ENCODE measurements at regions not wholly inside any gene's neighbourhood (a gene's known extent, or its start where the extent isn't known, plus 50 kb on each side); places are given as distances from the start of the nearest gene placed in this dataset.

- H3K4me3 ChIP-seq (ENCODE audit: low read depth, low read length), result no peak overlapping the region
- TF ChIP-seq, protein P1, sequence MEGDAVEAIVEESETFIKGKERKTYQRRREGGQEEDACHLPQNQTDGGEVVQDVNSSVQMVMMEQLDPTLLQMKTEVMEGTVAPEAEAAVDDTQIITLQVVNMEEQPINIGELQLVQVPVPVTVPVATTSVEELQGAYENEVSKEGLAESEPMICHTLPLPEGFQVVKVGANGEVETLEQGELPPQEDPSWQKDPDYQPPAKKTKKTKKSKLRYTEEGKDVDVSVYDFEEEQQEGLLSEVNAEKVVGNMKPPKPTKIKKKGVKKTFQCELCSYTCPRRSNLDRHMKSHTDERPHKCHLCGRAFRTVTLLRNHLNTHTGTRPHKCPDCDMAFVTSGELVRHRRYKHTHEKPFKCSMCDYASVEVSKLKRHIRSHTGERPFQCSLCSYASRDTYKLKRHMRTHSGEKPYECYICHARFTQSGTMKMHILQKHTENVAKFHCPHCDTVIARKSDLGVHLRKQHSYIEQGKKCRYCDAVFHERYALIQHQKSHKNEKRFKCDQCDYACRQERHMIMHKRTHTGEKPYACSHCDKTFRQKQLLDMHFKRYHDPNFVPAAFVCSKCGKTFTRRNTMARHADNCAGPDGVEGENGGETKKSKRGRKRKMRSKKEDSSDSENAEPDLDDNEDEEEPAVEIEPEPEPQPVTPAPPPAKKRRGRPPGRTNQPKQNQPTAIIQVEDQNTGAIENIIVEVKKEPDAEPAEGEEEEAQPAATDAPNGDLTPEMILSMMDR (IDR thresholded peaks at IDR 0.05; ENCODE audit: insufficient read depth, low read length, poor library complexity, severe bottlenecking), result no peak
- H3K36me3 ChIP-seq (ENCODE audit: control insufficient read depth, insufficient read depth, low read length), result no peaks in the 10 kb centered on the region
- no peak for DNase-seq (ENCODE audit: low read depth)
- H3K27me3 ChIP-seq (ENCODE audit: control insufficient read depth, insufficient read depth, low read length), result no peaks in the 10 kb centered on the region
Observed at GRCh38 chr14:26032348-26032747, 565.5 kb downstream of the NOVA1 start.

DNA sequence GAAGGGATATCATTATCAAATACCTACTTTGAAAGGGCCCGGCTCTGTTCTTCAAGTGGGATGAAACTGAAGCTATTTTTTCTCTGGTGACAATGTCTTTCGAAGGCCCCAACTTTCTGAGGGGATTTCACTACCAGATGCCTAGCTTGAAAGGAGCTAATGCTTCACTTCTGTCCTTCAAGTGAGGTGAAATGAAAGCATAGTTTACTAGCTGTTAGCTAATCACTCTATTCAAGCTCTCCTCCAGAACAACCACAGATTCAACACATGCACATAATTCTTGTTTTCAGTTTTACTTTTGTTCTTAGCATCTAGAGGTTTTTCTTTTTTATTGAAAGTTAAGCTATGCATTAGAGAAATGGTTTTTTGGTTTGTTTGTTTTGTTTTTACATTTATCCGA is 571.4 kb downstream of the NOVA1 start:
- TF ChIP-seq, protein P1 (IDR thresholded peaks at IDR 0.05; ENCODE audit: insufficient read depth, low read length, poor library complexity, severe bottlenecking), result no peak
- H3K36me3 ChIP-seq (ENCODE audit: control insufficient read depth, insufficient read depth, low read length), result no peaks in the 10 kb centered on the region
- H3K4me3 ChIP-seq (ENCODE audit: low read depth, low read length), result no peak overlapping the region
- no peaks in the 10 kb centered on the region for H3K27me3 ChIP-seq (ENCODE audit: control insufficient read depth, insufficient read depth, low read length)
- DNase-seq (ENCODE audit: low read depth), result no peak

GRCh38 chr14:26023967-26024366 is 573.9 kb downstream of the NOVA1 start:
- TF ChIP-seq, protein P1 (IDR thresholded peaks at IDR 0.05; ENCODE audit: insufficient read depth, low read length, poor library complexity, severe bottlenecking), result no peak
- no peaks in the 10 kb centered on the region for H3K27me3 ChIP-seq (ENCODE audit: control insufficient read depth, insufficient read depth, low read length)
- DNase-seq (ENCODE audit: low read depth), result no peak
- H3K36me3 ChIP-seq (ENCODE audit: control insufficient read depth, insufficient read depth, low read length), result no peaks in the 10 kb centered on the region
- no peak overlapping the region for H3K4me3 ChIP-seq (ENCODE audit: low read depth, low read length)

DNA sequence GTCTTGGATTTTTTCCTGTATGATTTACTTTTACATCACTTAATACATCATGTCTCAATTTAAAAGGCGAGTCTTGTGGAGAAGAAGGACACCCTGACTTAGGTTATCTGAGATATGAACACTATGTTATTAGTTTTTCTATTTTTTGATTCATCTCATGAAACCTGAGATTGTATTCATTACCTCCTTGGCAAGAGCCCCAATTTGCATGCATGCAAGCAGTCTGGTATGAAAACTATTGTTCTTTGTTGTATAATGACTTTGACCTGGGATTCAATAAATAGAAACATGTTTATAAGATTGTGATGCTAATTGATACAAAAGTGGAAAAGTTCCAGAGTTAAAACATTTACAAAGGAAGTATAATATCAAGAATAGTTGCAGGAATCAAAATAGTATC is 576.1 kb downstream of the NOVA1 start:
- H3K27me3 ChIP-seq (ENCODE audit: control insufficient read depth, insufficient read depth, low read length), result no peaks in the 10 kb centered on the region
- TF ChIP-seq, protein P1 (IDR thresholded peaks at IDR 0.05; ENCODE audit: insufficient read depth, low read length, poor library complexity, severe bottlenecking), result no peak

GRCh38 chr14:26017270-26017669 is 580.6 kb downstream of the NOVA1 start:
- TF ChIP-seq, protein P1 (IDR thresholded peaks at IDR 0.05; ENCODE audit: insufficient read depth, low read length, poor library complexity, severe bottlenecking), result no peak
- Histone ChIP-seq H3K4me3 (ENCODE audit: low read depth, low read length) (no peak overlapping the region), H3K27me3 (ENCODE audit: control insufficient read depth, insufficient read depth, low read length) (no peaks in the 10 kb centered on the region), H3K36me3 (ENCODE audit: control insufficient read depth, insufficient read depth, low read length) (no peaks in the 10 kb centered on the region)
- no peak for DNase-seq (ENCODE audit: low read depth)

More for the DNA sequence above, 576.1 kb downstream of the NOVA1 start:
- H3K4me3 ChIP-seq (ENCODE audit: low read depth, low read length), result no peak overlapping the region
- no peaks in the 10 kb centered on the region for H3K36me3 ChIP-seq (ENCODE audit: control insufficient read depth, insufficient read depth, low read length)
- no peak for DNase-seq (ENCODE audit: low read depth)

GRCh38 chr14:26008290-26008689 is 589.5 kb downstream of the NOVA1 start:
- no peak overlapping the region for H3K4me3 ChIP-seq (ENCODE audit: low read depth, low read length)
- H3K27me3 ChIP-seq (ENCODE audit: control insufficient read depth, insufficient read depth, low read length), result no peaks in the 10 kb centered on the region
- TF ChIP-seq, protein P1 (IDR thresholded peaks at IDR 0.05; ENCODE audit: insufficient read depth, low read length, poor library complexity, severe bottlenecking), result peak; percentile 25
- H3K36me3 ChIP-seq (ENCODE audit: control insufficient read depth, insufficient read depth, low read length), result no peaks in the 10 kb centered on the region
- DNase-seq (ENCODE audit: low read depth), result no peak

All from kidney epithelial cell (primary cell).